CD4-positive, alpha-beta T cell treated with Interleukin-4 for 1 hour (primary cell): ENCODE measurements at regions not wholly inside any gene's neighbourhood (a gene's known extent, or its start where the extent isn't known, plus 50 kb on each side); places are given as distances from the start of the nearest gene placed in this dataset.
A peak's percentile ranks its signal among the peaks of the same experiment; 100 is the strongest.

Experiments used
- DNase-seq, 2 donors: peaks; one replicate each; pipeline ENCODE4 v3.0.0-alpha.2; 2020 to 2022

DNA sequence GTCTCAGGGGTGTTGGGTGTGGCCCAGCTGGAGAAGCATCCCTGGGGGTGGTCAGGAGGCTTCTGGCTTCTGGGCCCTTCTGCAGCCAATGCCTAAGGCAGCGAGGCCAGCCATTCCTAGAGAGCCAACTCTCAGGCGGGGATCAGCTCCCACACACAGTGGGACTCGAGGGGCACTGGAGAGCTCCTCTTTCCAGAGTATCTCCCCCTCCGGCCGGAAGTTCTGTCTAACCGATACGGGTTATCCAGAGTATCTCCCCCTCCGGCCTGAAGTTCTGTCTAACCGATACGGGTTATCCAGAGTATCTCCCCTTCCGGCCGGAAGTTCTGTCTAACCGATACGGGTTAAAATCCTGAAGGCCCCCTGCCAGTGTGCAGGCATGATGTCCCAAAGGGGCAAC, 71.2 kb upstream of the B3GAT1 start:
- DNase-seq, result no peak

DNA sequence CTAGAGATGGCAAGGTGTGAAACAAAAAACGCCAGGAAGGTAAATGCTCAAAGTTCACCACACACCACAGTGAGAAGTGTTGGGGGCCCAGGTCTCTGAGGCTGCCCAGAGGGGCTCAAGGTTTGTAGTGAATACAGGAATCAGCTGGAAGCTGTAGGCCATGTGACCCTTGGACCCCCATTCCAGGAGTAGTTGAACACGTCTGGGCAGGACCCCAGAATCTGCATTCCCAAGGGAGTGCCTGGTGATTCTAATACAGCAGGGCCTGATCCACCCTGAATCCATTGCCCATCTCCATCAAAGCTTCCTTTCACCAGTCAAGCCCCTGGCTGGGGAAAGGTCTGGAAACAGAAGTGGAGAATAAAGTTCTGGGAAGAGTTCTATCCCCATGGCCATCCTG, 70.8 kb upstream of the B3GAT1 start:
- no peak for DNase-seq

DNA sequence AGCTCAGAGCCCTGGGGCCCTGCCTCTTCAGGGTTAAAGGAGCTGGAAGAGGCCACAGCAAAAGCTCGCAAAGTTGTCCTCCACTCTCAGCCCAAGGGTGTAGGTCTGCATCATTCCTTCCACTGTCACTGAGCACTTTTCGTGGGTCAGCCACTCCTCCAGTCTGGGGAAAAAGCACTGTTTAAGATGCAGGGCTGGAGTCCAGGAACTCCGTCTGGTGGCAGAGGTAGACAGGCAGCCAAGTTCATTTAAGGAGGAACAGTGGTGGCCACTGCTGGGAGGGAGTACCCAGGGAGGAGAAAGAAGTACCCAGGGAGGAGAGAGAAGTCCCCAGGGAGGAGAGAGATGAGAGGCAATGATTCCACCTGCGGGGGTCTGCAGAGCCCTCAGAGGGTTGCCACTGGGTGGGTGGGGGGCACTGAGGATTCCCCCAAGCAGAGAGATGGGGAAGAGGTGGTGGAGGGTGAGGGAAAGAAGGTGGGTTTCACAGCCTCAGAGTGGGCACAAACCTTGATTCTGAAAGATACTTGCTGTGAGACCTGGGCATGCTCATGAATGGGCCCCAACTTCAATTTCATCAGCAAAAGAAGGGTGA, 70.0 kb upstream of the B3GAT1 start:
- no peak for DNase-seq

DNA sequence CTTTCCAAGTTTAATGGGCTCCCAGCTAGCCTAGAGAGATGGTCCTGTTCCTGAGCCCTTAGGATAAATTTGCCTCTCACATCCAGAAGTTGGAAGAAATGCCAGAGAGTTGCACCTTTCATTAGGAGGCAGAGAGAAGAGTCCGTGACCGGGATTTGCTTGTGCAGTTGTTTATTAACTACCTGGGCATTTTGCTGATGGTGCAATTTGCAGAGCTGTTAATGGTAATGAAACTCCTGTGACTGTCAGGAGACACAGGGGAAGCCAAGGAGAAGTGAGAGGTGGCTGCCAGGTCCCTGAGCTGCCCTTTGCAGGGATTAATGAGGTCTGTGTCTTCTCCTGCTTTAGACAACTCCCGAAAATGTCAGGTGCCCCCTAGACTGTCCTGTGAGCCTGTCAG, 69.1 kb upstream of the B3GAT1 start:
- DNase-seq, result no peak

DNA sequence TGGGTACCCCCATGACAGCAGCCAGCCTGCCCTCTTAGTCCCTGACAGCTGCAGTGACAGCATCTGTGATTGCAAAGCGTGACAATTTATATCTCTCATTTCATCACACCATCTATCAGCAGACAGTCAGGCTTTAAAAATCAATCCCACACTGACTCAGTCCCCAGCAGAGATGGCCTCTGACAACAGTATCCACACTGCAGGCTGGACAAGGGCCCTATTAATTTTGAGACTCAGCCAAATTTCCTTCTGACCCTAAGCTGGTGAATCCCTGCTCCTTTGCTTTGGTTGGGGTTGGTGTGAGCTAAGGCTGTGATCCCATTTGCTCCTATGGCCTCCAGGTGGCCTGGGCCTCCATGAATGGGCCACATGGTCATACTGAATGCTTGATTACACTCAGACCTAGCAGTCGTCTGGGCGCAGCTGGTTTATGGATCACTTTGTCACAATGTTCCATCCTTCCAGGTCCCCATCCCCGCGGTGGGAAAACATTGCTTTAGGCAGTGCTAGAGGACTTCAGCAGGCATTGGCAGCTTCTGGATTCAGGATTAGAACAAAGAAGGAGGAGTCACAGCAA, 68.2 kb upstream of the B3GAT1 start:
- DNase-seq, result no peak

DNA sequence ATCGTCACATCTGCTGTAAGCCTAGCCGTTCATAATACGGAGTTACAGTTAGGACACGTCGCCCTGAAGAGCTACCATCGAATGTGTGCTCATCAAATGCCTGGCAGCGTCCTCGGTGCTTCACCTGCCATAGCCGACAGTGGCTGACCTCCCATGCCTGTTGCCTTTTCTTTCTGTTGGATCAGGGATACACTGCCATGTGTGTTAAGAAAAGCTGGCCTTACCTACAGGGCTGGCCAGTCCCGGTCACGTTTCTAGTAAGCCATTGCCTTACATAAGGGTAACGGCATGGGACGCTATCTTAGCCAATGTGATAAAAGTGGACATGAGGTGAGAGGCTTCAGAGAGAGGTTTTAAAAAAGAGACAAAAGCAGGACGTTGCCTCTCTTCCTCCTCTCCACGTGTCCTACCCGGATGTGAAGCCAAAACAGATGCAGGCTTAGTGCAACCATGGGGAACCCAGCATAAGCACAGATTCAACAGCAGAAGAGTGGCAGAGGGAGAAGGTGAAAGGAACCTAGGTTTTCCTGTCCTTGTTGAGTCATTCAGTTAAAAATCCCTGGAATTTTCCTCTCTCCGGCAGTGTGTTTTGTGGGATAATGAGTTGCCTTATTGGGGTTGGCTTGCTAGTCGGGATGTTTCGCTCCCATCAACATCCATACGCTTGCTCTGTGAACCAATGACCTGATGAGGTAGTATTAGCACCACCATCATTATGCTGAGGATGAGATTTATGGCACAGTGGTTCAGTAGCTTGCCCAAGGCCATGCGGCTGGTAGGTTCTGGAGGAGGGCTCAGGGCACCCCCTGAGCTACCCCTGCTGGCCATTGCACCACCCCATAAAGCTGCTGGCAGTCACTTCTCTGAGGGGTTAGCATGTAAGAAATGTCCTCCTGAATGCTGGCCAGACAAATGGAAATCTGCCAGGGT, 67.4 kb upstream of the B3GAT1 start:
- DNase-seq, result no peak

DNA sequence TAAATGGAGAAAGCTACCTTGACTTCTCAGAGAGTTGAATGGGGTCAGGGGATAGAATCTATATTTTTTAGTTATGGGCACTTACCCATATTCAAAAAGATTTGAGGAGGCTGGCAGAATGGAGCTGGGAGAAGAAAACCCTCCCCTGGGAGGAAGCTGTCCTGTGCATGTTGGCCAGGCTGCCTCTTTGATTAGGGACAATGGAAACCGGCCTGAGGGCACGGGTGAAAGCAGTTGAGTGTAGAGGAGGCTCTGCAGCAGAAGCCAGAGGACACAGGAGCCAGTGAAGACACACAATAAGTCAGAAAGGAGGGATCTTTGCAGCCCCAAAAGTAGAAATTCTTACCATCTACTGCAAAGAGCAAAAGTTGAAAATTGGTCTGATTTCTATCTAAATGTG, 66.6 kb upstream of the B3GAT1 start:
- DNase-seq, result no peak

DNA sequence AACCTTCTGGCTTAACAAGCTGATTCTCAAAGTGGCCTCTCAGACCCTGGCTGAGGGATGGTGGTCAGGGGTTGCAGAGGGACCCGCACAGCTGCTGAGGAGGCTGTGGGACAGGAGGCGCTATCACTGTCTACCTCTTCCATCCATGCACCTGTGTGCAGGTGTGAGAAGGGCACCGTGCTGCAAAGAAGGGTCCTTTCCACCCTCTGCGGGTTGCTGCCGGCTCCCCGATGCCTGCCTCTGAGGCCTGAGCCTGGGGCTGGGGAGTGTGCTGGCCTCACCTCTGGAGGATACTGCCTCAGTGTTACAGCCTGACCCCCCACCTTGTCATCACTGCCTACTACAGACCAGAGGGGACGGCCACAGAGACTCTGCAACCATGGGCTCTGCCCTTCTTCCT, 66.1 kb upstream of the B3GAT1 start:
- no peak for DNase-seq

DNA sequence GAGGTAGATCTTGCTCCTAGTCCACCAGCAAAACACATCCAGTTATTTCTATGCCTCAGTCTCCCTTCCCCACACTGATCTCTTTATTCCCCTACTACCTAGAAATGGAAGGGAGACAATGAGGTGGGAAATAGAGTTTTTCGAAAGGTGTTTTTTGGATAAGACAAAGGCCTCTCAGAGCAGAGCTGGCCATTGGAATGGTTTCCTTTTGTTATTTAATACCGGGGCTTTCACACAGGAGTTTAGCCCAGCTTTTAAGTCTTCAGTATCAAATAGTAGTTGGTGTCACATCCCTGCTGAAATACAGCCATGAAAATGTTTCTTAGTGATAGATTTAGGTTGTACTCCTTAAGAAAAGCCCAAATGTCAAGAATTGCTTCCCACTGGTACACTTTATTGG, 65.4 kb upstream of the B3GAT1 start:
- DNase-seq, result no peak

DNA sequence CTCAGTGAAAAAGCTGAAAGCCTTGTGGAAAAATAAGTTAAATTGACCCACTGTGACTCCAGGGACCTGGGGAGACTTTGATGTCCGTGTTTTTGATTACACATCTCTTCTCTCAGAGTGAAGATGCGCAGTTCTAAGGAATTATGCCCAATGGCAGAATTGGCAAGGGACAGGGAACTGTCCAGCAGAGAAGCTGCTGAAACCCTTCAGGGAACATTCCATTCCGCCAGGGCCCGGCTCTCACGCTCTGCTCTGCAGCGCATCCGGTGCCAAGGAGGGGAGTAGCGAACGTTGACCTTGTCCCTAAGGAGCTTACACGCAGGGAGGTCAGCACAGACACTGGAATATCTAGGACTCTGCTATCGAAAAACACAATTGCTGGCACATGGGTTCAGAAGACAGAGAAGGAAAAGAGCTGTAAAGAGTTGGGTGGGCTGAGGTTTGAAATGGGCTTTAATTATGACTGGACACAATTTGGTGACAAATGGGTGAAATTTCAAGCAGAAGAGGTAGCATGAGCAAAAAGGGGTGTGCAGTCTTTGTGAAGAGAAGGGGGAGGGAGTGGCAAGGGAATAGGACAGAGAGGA, 64.5 kb upstream of the B3GAT1 start:
- no peak for DNase-seq

DNA sequence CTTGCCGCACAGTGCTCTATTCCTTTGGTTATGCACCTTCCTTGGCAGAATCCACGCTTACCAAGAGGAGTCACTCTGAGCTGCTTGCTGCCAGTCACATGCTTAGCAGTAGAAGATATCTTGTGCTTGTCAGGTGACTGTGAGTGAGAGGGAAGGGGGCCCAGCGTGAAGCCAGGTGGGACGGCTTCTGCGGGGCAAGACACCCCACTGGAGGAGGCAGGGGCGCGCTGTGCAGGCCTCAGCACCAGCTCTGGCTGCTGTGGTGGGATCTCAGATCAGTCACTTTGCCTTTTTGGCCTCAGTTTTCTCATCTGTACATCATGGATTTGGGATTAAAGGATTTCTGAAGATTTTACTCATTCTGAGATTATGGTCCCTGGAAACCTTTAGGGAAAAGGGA, 63.9 kb upstream of the B3GAT1 start:
- DNase-seq, result no peak

DNA sequence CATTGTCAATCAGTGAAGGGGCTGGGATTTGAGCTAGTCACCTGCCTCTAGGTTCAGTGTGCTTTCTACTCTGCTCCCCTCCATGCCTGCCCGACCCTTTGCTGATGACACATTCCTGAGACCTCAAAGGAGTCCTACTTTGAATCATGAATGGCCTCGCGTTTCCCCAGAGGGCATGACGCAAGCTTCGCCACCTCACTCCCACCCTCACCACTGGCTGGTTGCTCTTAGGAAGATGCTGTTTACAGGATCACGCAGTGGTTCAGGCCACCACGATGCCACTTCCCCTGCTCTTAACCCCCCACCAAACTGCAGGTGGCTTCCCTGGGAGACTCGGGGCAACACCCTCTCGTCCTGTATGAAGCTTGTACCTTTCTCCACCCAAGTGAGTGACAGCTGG, 62.9 kb upstream of the B3GAT1 start:
- DNase-seq, result no peak

DNA sequence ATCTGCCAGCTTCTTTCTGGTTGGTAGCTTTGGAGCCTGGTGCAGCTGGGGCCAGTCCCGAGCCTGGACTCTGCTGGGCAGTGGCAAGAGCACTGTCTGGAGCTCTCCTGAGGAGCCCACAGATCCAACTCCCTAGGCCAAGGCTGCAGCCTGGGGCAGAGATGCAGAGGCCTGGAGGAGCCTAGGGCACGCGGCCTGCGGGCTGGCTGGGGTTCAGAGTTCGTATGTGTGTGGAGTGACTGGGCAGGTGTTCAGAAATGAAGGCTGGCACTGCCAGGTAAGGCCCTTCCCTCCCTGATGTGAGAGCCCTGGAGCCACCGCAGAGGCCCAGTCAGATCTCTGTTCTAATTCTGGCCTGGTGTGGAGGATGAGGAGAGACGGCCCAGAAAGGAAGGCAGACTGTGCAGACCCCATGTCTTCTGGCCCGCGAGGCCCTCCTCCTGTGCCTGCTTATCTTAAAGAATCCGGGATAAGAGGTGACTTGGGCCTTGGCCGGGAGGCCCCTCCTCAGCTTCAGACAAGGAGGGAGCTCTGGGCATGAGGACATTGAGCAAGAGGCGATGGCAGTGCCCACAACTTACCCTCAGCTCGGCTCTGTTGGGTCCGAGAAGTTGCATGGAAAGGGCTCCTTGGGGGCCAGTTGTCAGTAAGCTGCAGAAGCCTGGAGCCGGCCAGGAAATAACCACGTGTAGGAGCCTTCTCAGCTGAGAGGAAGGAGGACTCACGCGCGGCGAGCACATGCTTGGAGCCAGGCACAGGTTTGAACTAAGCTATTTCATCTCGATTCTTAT, 62.2 kb upstream of the B3GAT1 start:
- no peak for DNase-seq

DNA sequence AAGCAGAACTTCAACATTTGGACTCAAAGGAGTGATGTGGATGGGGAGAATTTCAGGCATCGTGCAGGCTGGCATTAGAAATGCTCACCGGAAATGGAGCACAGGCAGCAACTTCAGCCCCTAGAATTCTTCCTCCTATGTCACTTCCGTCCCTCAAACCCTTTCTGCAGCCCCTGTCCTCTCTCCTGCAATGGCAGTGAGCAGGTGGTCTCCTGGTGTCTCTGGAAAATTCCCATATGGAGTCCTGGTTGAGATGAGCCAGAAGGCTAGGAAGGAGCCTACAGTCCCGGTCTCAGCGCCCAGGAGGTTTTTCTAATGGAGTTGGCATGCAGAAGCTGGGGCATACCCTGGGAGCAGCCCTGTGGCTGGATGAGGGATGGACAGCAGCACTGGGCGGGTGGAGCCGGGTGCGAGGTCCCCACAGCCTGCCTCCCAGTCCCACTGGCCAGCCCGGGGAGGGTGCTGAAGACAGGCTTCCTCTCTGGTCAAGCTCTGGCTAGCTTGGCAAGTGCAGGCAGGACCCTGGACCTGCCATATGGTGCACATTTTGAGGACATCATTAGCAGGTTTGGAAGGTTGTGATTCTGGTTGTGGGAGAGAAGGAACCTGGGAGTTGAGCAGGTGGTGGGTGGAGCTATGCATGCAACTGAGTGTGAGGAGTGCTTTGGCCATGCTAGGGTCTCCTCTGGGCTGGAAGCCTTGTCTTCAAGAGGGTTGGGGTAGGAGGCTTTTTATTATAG, 59.8 kb upstream of the B3GAT1 start:
- DNase-seq, result no peak

DNA sequence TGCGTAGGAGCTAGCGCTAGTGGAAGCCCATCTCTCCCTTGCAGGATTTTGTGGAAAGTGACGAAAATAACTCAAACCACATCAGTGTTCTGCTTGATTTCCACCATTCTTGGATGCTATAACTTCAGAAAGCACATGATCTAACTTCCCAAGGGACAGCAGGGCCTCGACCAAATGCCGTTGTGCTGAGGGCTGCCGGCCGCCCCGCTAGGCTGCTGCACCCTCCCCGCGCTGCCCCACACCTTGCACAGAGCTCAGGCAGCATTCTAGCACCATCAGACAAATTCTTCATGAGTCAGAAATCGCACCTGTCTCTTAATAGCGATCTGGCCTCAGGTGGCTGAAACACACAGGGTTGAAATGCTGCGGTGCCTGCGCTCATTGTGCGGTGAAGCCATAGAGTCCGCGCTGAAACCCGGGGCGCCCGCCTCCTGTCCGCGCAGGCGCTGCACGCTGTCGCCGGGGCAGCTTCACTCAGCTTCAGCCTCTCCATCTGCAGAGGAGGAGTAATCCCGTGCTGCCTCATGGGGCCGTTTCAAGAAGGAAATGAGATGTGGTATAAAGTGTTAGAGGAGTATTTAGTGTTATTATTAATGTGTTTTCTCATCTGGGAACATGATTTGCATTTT, 59.2 kb upstream of the B3GAT1 start:
- DNase-seq, result no peak

DNA sequence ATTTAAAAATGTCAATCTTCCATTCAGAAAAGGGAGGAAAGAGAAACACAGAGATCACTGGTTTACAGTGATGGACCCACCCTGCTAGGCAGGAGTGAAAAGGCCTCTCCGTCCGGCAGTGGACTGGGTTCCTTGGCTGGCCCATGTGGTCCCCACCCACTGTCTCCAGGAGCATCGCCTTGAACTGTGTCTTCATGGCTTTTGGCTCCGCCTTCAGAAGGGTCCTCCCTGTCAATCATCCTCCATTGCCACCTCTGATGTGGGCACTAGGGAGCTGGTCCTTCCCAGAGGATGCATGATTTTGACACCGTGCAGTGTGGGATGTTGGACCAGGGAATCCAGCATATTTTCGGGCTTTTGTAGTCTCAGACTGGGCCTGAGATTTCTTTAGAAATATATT, 58.2 kb upstream of the B3GAT1 start:
- no peak for DNase-seq

DNA sequence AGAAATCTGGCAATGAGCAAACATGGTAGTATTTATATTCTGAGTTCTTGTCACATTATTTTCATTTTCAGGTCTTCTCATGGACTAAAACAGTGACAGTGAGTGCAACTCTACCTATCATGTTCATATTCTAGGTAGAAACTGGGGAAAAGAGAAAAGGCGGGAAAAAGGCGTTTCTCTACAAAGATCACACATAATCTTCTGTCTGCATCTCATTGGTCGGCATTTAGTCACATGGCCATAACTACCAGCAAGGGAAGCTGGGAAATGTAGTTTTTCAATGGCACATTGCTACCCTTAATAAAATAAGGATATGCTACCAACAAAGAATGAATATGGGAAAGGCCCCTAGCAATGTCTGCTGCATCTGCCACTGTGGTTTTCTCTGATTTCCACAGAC, 57.6 kb upstream of the B3GAT1 start:
- DNase-seq, result peak in 1 of 2 donors; percentile 14

DNA sequence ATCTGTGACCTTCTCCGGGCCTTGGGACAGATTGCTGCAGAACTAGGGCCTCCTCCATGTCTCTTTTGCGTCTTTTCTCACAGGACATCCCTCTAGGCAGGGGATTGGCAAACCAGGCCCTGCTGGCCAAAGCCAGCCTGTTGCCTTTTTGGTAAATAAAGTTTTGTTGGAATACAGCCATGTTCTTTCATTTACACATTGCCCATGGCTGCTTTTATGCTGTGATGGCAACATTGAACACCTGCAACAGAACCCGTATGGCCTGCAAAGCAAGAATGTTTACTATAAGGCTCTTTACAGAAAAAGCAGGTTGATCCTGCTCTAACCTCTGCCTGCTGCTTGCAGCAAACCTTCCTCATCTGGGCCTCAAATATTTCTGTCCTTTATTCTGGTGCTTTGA, 56.8 kb upstream of the B3GAT1 start:
- no peak for DNase-seq

DNA sequence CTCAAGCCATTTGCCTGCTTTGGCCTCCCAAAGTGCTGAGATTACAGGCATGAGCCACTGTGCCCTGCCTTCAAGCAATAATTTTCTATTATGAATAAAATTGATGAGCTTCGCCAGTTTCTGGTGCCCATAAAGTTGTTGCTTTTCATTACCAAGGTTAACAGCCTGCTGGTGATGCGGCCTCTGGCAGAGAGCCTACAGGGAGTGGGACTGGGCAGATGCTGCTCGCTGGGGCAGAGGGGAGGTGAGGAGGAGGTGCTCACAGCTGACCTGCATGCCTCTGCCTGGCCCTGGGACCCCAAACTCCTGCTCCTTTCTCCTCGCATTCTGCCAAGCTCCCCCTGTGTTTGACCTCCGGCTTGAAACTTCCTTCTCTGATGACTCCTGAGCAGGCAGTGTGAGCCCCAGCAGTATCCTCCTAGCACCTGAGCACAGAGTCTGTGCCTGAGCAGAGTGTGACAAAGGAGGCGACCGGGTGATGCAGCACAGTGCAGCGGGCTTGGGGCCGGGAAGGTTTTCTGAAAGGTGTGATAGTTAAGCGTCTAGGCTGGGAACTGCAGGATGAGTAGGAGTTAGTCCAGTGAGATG, 56.1 kb upstream of the B3GAT1 start:
- no peak for DNase-seq

DNA sequence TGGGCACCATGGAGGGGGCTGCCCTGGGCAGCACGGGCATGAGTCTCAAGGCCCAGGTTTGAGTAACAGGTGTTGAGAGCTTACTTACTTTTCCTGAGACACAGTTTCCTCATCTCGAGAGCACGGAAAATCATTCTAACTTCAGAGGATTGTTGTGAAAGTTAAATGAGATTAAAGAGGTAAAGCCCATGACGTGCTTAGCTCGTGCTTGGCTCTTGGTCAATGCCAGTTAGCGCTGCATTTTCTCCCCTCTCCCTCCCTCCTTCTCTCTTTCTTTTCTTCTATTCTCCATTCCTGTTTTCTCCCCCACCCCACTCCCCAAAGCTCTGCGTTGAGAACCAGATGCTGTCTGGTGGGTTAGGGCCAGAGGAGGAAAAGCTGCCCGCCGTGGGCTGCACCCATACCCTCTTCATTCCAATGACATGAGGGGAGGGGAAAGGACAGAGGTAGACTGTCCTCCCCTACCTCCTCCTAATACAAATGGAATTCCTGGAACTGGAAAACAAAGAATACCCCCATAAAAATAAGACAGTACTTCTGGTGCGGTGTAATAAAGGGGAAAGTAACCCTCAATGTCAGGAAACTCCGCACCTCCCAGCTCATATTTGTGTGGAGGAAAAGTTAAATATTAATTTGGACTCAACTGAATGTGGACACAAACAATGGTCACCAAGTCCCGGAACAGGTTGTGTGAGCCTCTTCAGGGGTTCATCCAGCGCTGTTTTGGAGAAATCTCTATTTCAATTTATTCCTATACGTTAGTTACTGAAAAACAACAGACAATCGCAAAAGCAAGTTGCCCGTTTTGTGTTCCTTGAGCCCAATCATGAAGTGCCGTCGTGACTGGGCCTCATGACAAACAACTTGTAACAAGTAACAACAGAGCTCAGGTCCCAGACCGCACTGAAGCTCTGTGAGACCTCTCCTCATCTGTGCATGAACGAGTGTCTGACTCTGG, 54.8 kb upstream of the B3GAT1 start:
- no peak for DNase-seq
